ENCODE measurements at regions not wholly inside any gene's neighbourhood (a gene's known extent, or its start where the extent isn't known, plus 50 kb on each side); places are given as distances from the start of the nearest gene placed in this dataset.

DNA sequence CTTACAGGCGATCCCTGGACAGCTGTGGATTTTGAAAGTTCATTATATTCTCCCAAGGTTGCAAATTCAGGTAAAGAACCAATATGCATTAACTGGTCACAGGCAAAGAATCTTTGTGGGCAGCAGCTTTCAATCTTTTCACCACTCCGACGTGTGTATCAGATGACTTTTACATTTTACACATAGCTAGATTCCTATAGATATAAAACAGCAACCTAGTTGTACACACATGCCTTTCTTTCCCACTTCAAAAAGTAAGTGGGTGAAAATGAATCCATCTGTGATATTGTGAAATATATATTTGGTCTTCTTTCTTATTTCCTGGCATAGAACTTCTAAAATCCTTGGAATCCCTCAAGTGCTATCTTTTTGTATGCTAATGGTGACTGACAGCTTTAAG lies 72.5 kb downstream of the SCG2 start:
- TF ChIP-seq CTCF (IDR thresholded peaks at IDR 0.05) (no peak), POLR2A (IDR thresholded peaks at IDR 0.05) (no peak)
